Heart left ventricle (tissue), 16 donors: ENCODE measurements at regions not wholly inside any gene's neighbourhood (a gene's known extent, or its start where the extent isn't known, plus 50 kb on each side); places are given as distances from the start of the nearest gene placed in this dataset.

Experiments used
- ATAC-seq, 4 donors: fragments of 200-7000 bp; cut with Tn5 transposase; one replicate each; pipeline ENCODE4 v1.9.1; 2020 to 2022; ENCODE audit warnings: moderate library complexity in 4 of 4, mild to moderate bottlenecking in 3 of 4, moderate number of reproducible peaks in 1 of 4
- DNase-seq, 5 donors: peaks; one replicate each; pipeline ENCODE4 v3.0.0-alpha.2; 2020
- H3K27ac ChIP-seq, 12 donors: fragments of 200-600 bp; sonication (generic) in 4 of 12; one replicate each; pipeline versions ENCODE4 v1.5.0 to v1.8.0; 2016 to 2022; ENCODE audit warnings: mild to moderate bottlenecking in 2 of 12
- H3K27me3 ChIP-seq, 9 donors: fragments of 200-600 bp; sonication (generic) in 2 of 9; one replicate each; pipeline versions ENCODE4 v1.5.1 to v1.8.0; 2016 to 2022; ENCODE audit warnings: mild to moderate bottlenecking in 3 of 9
- H3K36me3 ChIP-seq, 9 donors: fragments of 200-600 bp; sonication (generic) in 2 of 9; one replicate each; pipeline versions ENCODE4 v1.5.0 to v1.8.0; 2018 to 2022; ENCODE audit warnings: mild to moderate bottlenecking in 2 of 9
- H3K4me1 ChIP-seq, 12 donors: fragments of 200-600 bp; sonication (generic) in 4 of 12; one replicate each; pipeline versions ENCODE4 v1.5.0 to v1.8.0; 2016 to 2022; ENCODE audit warnings: mild to moderate bottlenecking in 3 of 12
- H3K4me3 ChIP-seq, 12 donors: fragments of 200-600 bp; sonication (generic) in 4 of 12; one replicate each; pipeline versions ENCODE4 v1.5.0 to v1.8.0; 2017 to 2022; ENCODE audit warnings: mild to moderate bottlenecking in 9 of 12, moderate library complexity in 4 of 12
- H3K9me3 ChIP-seq, 12 donors: fragments of 200-600 bp; sonication (generic) in 4 of 12; one replicate each; pipeline versions ENCODE4 v1.5.0 to v1.8.0; 2016 to 2022; ENCODE audit warnings: mild to moderate bottlenecking in 1 of 12
- CTCF ChIP-seq, 12 donors: fragments of 200-600 bp; sonication (generic) in 4 of 12; IDR thresholded peaks; one replicate each; pipeline versions ENCODE4 v1.5.0 to v1.8.0; 2018 to 2022; ENCODE audit warnings: antibody characterized with exemption in 12 of 12, mild to moderate bottlenecking in 5 of 12
- POLR2A ChIP-seq, 2 donors: fragments of 450-650 bp; IDR thresholded peaks; one replicate each; pipeline ENCODE4 v1.6.1; 2017; ENCODE audit warnings: antibody characterized with exemption in 2 of 2, mild to moderate bottlenecking in 2 of 2, moderate library complexity in 2 of 2
- whole genome bisulfite sequencing, 4 donors: extraction: QIAGEN DNeasy Blood & Tissue Kit in 2 of 4; methylation state at CpG; one replicate each; pipeline versions ENCODE4 v1.1.5 to v1.1.7; 2013 to 2018; 5-methylcytosine and 5-hydroxymethylcytosine counted together
- intact Hi-C, 10 donors: fragments of 100-400 bp; cut with DNase I; formaldehyde crosslinking; loops; one replicate each; pipeline versions ENCODE4 v1.11.1 to v1.14.2; 2022
- donor health status: ischemic (EF 13 %, LVEDD 7.1; RV severe dilation, severe dysfunction).
- donor health status: healthy with polysubstance abuse.
- donor health status: DM: no; HTN: yes; CAD: no.
- donor health status: DM: no; HTN: no; CAD: no.
- donor health status: ischemic (EF 25% LVEDD 6.9; RV normal size, moderate dysfunction).
- donor health status: ischemic (EF 25% LVEDD 5.7; RV mildly dilated, moderate dysfunction).
- donor health status: healthy.
- donor health status: DM: yes; HTN: yes; CAD: no.
- donor health status: ischemic (EF 35%, LVEDD 5.7; RV mildly dilated, moderate dysfunction).
- donor health status: nonischemic (EF 11% LVEDD 7.7; RV severe dilation, severe dysfunction).
- donor health status: DM: yes; HTN: yes; CAD: no.
- donor health status: PGD.
- donor health status: ischemic (EF 29% LVEDD 5.4; RV normal size, mild dysfunction).
- donor health status: nonischemic (EF 23%, LVEDD 6.1; RV moderate dilation, normal function).

GRCh38 chr14:38090506-38090905, 117.2 kb upstream of the SSTR1 start:
- DNase-seq (no peak), ATAC-seq (no peak)
- Histone ChIP-seq H3K27ac (no peak overlapping the region), H3K36me3 (no peaks in the 10 kb centered on the region), H3K9me3 (peaks cover 0 to 35% (median 16%) of the 10 kb centered on the region in 12 donors), H3K4me1 (no peaks in the 10 kb centered on the region), H3K4me3 (no peak overlapping the region), H3K27me3 (no peaks in the 10 kb centered on the region)
- WGBS, 4 donors, result 48 to 66% (median 61%) methylated on average over 3 of the region's 3 CpGs
- intact Hi-C loops, result no loop called here
- TF ChIP-seq CTCF (IDR thresholded peaks at IDR 0.05), result no peak
- no peak for TF ChIP-seq POLR2A (IDR thresholded peaks at IDR 0.05)

- DNase-seq (no peak), ATAC-seq (no peak)
- H3K9me3 ChIP-seq, result peaks cover 0 to 57% (median 17%) of the 10 kb centered on the region in 12 donors
- intact Hi-C loops, result no loop called here
- no peaks in the 10 kb centered on the region for H3K27me3 ChIP-seq
- no peak overlapping the region for H3K27ac ChIP-seq
- H3K36me3 ChIP-seq, result no peaks in the 10 kb centered on the region
- WGBS, 4 donors, result 77 to 85% (median 83%) methylated on average over 4 of the region's 4 CpGs
- no peaks in the 10 kb centered on the region for H3K4me1 ChIP-seq
- H3K4me3 ChIP-seq, result no peak overlapping the region
- no peak for TF ChIP-seq POLR2A (IDR thresholded peaks at IDR 0.05)
- no peak for TF ChIP-seq CTCF (IDR thresholded peaks at IDR 0.05)
Measured at GRCh38 chr14:38098074-38098836, 109.4 kb upstream of the SSTR1 start.

- no peak for TF ChIP-seq POLR2A (IDR thresholded peaks at IDR 0.05)
- TF ChIP-seq CTCF (IDR thresholded peaks at IDR 0.05), result no peak
- WGBS, 4 donors, result 0 to 55% (median 27%) methylated on average over 1 of the region's 1 CpG
- Histone ChIP-seq H3K36me3 (no peaks in the 10 kb centered on the region), H3K27me3 (no peaks in the 10 kb centered on the region), H3K27ac (no peak overlapping the region), H3K9me3 (peaks cover 0 to 25% (median 5%) of the 10 kb centered on the region in 12 donors), H3K4me1 (no peaks in the 10 kb centered on the region), H3K4me3 (no peak overlapping the region)
- no peak for ATAC-seq
- DNase-seq, result no peak
- intact Hi-C loops, result no loop called here
Measured at GRCh38 chr14:38101679-38102078, 106.0 kb upstream of the SSTR1 start.

GRCh38 chr14:38103542-38104225, 104.0 kb upstream of the SSTR1 start:
- Histone ChIP-seq H3K4me1 (no peaks in the 10 kb centered on the region), H3K36me3 (no peaks in the 10 kb centered on the region), H3K9me3 (peaks cover 0 to 15% (median 5%) of the 10 kb centered on the region in 12 donors), H3K4me3 (no peak overlapping the region), H3K27ac (no peak overlapping the region), H3K27me3 (no peaks in the 10 kb centered on the region)
- 68 to 77% (median 74%) methylated on average over 6 of the region's 6 CpGs for WGBS, 4 donors
- no peak for DNase-seq
- no peak for ATAC-seq
- TF ChIP-seq POLR2A (IDR thresholded peaks at IDR 0.05) (no peak), CTCF (IDR thresholded peaks at IDR 0.05) (no peak)
- intact Hi-C loops, result no loop called here
